Liver (tissue), 3 donors: ENCODE measurements at regions not wholly inside any gene's neighbourhood (a gene's known extent, or its start where the extent isn't known, plus 50 kb on each side); places are given as distances from the start of the nearest gene placed in this dataset.

ENCODE experiments used
- CTCF ChIP-seq: fragments of 150-350 bp; IDR thresholded peaks from 2 replicates; pipeline ENCODE4 v1.5.1; 2017; ENCODE audit warnings: improper control_type of control experiment, low read depth, low read length; ENCODE audit not compliant: missing input control
- NR2F2 ChIP-seq: IDR thresholded peaks from 2 replicates; pipeline ENCODE4 v1.6.1; 2016; ENCODE audit warnings: antibody characterized with exemption
- REST ChIP-seq: IDR thresholded peaks from 2 replicates; pipeline ENCODE4 v1.6.1; 2016; ENCODE audit warnings: antibody characterized with exemption, mild to moderate bottlenecking
- SP1 ChIP-seq: IDR thresholded peaks from 2 replicates; pipeline ENCODE4 v1.6.1; 2018; ENCODE audit warnings: antibody characterized with exemption, mild to moderate bottlenecking
- TAF1 ChIP-seq: conservative IDR thresholded peaks from 2 replicates; pipeline ENCODE4 v1.6.1; 2016; ENCODE audit warnings: antibody characterized with exemption, mild to moderate bottlenecking
- YY1 ChIP-seq: IDR thresholded peaks from 2 replicates; pipeline ENCODE4 v1.6.1; 2016; ENCODE audit warnings: antibody characterized with exemption, mild to moderate bottlenecking
- donor health status: healthy.
- donor health status: healthy.

GRCh38 chr19:28429356-28429755, 783.6 kb downstream of the UQCRFS1 start:
- TF ChIP-seq CTCF: no peak
- TF ChIP-seq NR2F2: no peak
- no peak for TF ChIP-seq YY1
- no peak for TF ChIP-seq REST
- TF ChIP-seq SP1: no peak
- no peak for TF ChIP-seq TAF1
